Keratinocyte (primary cell): ENCODE measurements at regions not wholly inside any gene's neighbourhood (a gene's known extent, or its start where the extent isn't known, plus 50 kb on each side); places are given as distances from the start of the nearest gene placed in this dataset.

Source experiments
- DNase-seq: peaks from one replicate; pipeline ENCODE4 v3.0.0-alpha.2; 2011; ENCODE audit warnings: low read depth, missing footprints, low spot score
- FAIRE-seq: peaks from 2 replicates; lab custom pipeline; 2011; peaks lifted over from hg19 to GRCh38; lab: Jason Lieb, UNC
- H2AFZ ChIP-seq: 2 replicates; pipeline ENCODE4 v1.6.0; 2012; ENCODE audit warnings: low read length, control low read depth, inconsistent platforms; ENCODE audit not compliant: control insufficient read depth
- H3K27ac ChIP-seq: 2 replicates; pipeline ENCODE4 v1.5.1; 2011; ENCODE audit warnings: low read length; ENCODE audit not compliant: control insufficient read depth, insufficient read depth
- H3K27me3 ChIP-seq: 3 replicates; pipeline ENCODE4 v1.6.0; 2011; ENCODE audit warnings: low read length; ENCODE audit not compliant: control insufficient read depth, insufficient read depth; ENCODE audit errors: extremely low read depth
- H3K36me3 ChIP-seq, 2 experiments: 2 replicates in 1 of 2; 3 replicates in 1 of 2; pipeline ENCODE4 v1.5.1; 2011; ENCODE audit warnings: low read length in 2 of 2, mild to moderate bottlenecking in 1 of 2; ENCODE audit not compliant: control insufficient read depth in 2 of 2, insufficient read depth in 2 of 2; ENCODE audit errors: extremely low read depth in 1 of 2
- H3K4me1 ChIP-seq: 3 replicates; pipeline ENCODE4 v1.5.1; 2011; ENCODE audit warnings: low read length; ENCODE audit not compliant: control insufficient read depth, insufficient read depth; ENCODE audit errors: extremely low read depth
- H3K4me2 ChIP-seq: 3 replicates; pipeline ENCODE4 v1.6.0; 2011; ENCODE audit warnings: low read depth, low read length; ENCODE audit not compliant: control insufficient read depth, insufficient read depth; ENCODE audit errors: extremely low read depth
- H3K4me3 ChIP-seq, 3 experiments: fragments of 200-600 bp in 1 of 3; sonication (generic) in 1 of 3; 2 replicates in 2 of 3; 3 replicates in 1 of 3; pipeline ENCODE4 v1.5.1; 2011 to 2016; ENCODE audit warnings: low read length in 3 of 3, mild to moderate bottlenecking in 3 of 3, control low read depth in 2 of 3, inconsistent platforms in 1 of 3, low read depth in 1 of 3, mixed read lengths in 1 of 3, mixed run types in 1 of 3, moderate library complexity in 1 of 3; ENCODE audit not compliant: control insufficient read depth in 2 of 3, insufficient read depth in 2 of 3; ENCODE audit errors: extremely low read depth in 1 of 3
- H3K79me2 ChIP-seq: 2 replicates; pipeline ENCODE4 v1.6.0; 2012; ENCODE audit warnings: low read length; ENCODE audit not compliant: control insufficient read depth, insufficient read depth
- H3K9ac ChIP-seq: 3 replicates; pipeline ENCODE4 v1.6.0; 2011; ENCODE audit warnings: low read length; ENCODE audit not compliant: control insufficient read depth, insufficient read depth; ENCODE audit errors: extremely low read depth
- H3K9me1 ChIP-seq: 3 replicates; pipeline ENCODE4 v1.6.0; 2011; ENCODE audit warnings: low read length; ENCODE audit not compliant: control insufficient read depth, insufficient read depth; ENCODE audit errors: extremely low read depth
- H3K9me3 ChIP-seq: 2 replicates; pipeline ENCODE4 v1.5.1; 2012; ENCODE audit warnings: low read depth, low read length; ENCODE audit not compliant: control insufficient read depth
- H4K20me1 ChIP-seq: 3 replicates; pipeline ENCODE4 v1.6.0; 2011; ENCODE audit warnings: low read length; ENCODE audit not compliant: control insufficient read depth, insufficient read depth; ENCODE audit errors: extremely low read depth
- EZH2 ChIP-seq: IDR thresholded peaks from one replicate; pipeline ENCODE4 v1.6.1; 2012; ENCODE audit warnings: inconsistent platforms, mild to moderate bottlenecking, low read length, moderate library complexity
- dilution Hi-C: fragments of 300-500 bp; cut with MboI; formaldehyde crosslinking; loops from one replicate; pipeline ENCODE4 v1.7.0; 2020; ENCODE audit warnings: low sequenced_read_pairs; ENCODE audit not compliant: extremely low pct_ligation_motif_present
- TF ChIP-seq, protein P1 (sequence below), 3 experiments: IDR thresholded peaks in 1 of 3; conservative IDR thresholded peaks in 1 of 3; optimal IDR thresholded peaks in 1 of 3; 2 replicates in 2 of 3; 3 replicates in 1 of 3; pipeline versions ENCODE3 to v1.5.1; 2011; ENCODE audit warnings: low read length in 3 of 3, mild to moderate bottlenecking in 3 of 3, moderate library complexity in 2 of 3, control low read depth in 1 of 3, inconsistent platforms in 1 of 3; ENCODE audit not compliant: insufficient read depth in 2 of 3; ENCODE audit errors: extremely low read depth in 1 of 3

DNA sequence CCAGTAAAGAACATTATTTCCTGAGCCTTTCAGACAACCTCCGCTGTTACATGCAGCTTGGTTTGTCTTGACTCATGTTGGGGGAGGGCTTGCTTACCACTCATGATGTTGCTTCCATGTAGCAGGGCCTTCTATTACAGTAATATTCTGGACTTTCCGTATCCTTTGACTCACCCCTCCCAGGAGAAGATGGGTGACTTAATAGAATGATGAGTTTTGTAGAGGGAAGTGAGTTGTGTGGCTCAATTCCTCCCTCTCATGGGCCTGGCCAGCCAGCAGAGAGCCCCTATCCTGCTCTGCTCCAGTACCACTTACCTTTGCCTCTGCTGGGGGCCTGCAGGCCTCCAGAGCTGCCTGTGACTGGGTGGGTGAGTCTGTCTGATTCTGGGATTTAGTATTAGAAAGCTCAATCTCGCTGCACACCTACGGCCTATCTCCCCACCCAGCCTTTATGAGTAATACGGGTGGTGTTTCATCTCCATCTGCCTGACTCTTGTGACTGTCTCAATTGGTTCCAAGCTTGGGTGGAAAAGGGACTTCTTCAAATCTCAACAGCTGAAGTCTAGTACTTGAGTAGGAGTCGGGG lies 52.6 kb upstream of the KLF9 start:
- Histone ChIP-seq H3K27me3 (no peaks in the 10 kb centered on the region), H3K9me3 (no peaks in the 10 kb centered on the region)
- dilution Hi-C loops: no loop called here

DNA sequence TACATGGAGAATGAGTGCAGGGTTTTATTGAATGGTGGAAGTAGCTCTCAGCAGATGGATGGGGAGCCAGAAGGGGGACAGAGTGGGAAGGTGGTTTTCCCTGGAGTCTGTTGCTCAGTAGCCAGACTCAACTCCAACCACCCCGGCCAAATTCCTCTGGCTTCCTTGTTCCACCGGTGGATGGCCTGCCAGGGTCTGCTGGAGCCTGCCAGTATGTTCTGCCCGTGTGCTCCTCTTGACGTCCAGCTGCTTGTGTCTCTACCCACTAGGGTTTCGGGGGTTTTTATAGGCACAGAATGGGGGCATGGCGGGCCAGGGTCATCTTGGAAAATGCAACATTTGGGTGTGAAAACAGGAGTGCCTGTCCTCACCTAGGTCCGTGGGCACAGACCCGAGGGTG lies 51.4 kb upstream of the KLF9 start:
- FAIRE-seq (no peak), DNase-seq (no peak)
- Histone ChIP-seq H2AFZ (no peak overlapping the region), H3K4me3 (no peak overlapping the region), H3K4me1 (no peaks in the 10 kb centered on the region), H3K27ac (no peak overlapping the region), H3K27me3 (no peaks in the 10 kb centered on the region), H3K4me2 (no peak overlapping the region), H3K79me2 (no peaks in the 10 kb centered on the region), H3K9me1 (no peaks in the 10 kb centered on the region), H3K9ac (no peak overlapping the region), H3K9me3 (no peaks in the 10 kb centered on the region), H4K20me1 (no peaks in the 10 kb centered on the region), H3K36me3 (no peaks in the 10 kb centered on the region)
- TF ChIP-seq EZH2: no peak
- TF ChIP-seq, protein P1, sequence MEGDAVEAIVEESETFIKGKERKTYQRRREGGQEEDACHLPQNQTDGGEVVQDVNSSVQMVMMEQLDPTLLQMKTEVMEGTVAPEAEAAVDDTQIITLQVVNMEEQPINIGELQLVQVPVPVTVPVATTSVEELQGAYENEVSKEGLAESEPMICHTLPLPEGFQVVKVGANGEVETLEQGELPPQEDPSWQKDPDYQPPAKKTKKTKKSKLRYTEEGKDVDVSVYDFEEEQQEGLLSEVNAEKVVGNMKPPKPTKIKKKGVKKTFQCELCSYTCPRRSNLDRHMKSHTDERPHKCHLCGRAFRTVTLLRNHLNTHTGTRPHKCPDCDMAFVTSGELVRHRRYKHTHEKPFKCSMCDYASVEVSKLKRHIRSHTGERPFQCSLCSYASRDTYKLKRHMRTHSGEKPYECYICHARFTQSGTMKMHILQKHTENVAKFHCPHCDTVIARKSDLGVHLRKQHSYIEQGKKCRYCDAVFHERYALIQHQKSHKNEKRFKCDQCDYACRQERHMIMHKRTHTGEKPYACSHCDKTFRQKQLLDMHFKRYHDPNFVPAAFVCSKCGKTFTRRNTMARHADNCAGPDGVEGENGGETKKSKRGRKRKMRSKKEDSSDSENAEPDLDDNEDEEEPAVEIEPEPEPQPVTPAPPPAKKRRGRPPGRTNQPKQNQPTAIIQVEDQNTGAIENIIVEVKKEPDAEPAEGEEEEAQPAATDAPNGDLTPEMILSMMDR (optimal IDR thresholded peaks at IDR 0.05 in 1 of 3, IDR thresholded peaks at IDR 0.05 in 1 of 3, conservative IDR thresholded peaks at IDR 0.05 in 1 of 3; ENCODE audit: extremely low read depth in 1 of 3, insufficient read depth in 2 of 3, low read length in 3 of 3): no peak
- dilution Hi-C loops: no loop called here

More for the DNA sequence above, 52.6 kb upstream of the KLF9 start:
- no peaks in the 10 kb centered on the region for H3K36me3 ChIP-seq
- no peaks in the 10 kb centered on the region for H3K4me1 ChIP-seq
- FAIRE-seq (no peak), DNase-seq (no peak)
- H3K4me2 ChIP-seq: no peak overlapping the region
- H3K9me1 ChIP-seq: no peaks in the 10 kb centered on the region
- no peak overlapping the region for H3K27ac ChIP-seq
- no peaks in the 10 kb centered on the region for H4K20me1 ChIP-seq
- no peak overlapping the region for H3K9ac ChIP-seq
- no peaks in the 10 kb centered on the region for H3K79me2 ChIP-seq
- no peak overlapping the region for H2AFZ ChIP-seq
- TF ChIP-seq, protein P1 (optimal IDR thresholded peaks at IDR 0.05 in 1 of 3, IDR thresholded peaks at IDR 0.05 in 1 of 3, conservative IDR thresholded peaks at IDR 0.05 in 1 of 3; ENCODE audit: extremely low read depth in 1 of 3, insufficient read depth in 2 of 3, low read length in 3 of 3): no peak
- no peak for TF ChIP-seq EZH2
- H3K4me3 ChIP-seq: no peak overlapping the region
